OCI-LY7 (cell line): ENCODE measurements at regions not wholly inside any gene's neighbourhood (a gene's known extent, or its start where the extent isn't known, plus 50 kb on each side); places are given as distances from the start of the nearest gene placed in this dataset.

Experiments used
- EZH2phosphoT487 ChIP-seq: fragments of 200-600 bp; sonication (generic); IDR thresholded peaks from 2 replicates; pipeline ENCODE4 v1.6.1; 2018; ENCODE audit warnings: low read depth, borderline replicate concordance, mild to moderate bottlenecking, mixed run types, antibody characterized with exemption, low read length, moderate library complexity, mixed read lengths
- TF ChIP-seq, protein P1 (sequence below): fragments of 200-600 bp; sonication (generic); conservative IDR thresholded peaks from 2 replicates; pipeline ENCODE4 v1.5.1; 2014; ENCODE audit warnings: mild to moderate bottlenecking, antibody characterized with exemption, low read length, moderate library complexity, mixed read lengths

DNA sequence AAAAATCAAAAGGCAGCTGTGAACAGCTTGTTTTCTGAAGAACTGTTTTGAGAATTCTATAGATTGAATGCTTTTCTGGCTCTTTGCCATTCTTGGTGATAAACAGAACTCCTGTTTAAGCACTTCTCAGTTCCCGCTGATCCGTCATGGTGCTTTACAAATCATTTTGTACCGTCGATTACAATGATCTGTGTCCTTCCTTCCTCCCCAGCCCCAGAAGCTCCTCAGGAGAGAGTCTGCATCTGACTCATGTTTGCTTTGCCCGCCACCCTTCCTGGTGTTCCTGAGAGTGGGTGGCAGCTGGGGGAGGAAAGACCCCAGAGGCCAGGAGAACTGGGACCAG, 538.6 kb upstream of the MARCKS start:
- TF ChIP-seq, protein P1, sequence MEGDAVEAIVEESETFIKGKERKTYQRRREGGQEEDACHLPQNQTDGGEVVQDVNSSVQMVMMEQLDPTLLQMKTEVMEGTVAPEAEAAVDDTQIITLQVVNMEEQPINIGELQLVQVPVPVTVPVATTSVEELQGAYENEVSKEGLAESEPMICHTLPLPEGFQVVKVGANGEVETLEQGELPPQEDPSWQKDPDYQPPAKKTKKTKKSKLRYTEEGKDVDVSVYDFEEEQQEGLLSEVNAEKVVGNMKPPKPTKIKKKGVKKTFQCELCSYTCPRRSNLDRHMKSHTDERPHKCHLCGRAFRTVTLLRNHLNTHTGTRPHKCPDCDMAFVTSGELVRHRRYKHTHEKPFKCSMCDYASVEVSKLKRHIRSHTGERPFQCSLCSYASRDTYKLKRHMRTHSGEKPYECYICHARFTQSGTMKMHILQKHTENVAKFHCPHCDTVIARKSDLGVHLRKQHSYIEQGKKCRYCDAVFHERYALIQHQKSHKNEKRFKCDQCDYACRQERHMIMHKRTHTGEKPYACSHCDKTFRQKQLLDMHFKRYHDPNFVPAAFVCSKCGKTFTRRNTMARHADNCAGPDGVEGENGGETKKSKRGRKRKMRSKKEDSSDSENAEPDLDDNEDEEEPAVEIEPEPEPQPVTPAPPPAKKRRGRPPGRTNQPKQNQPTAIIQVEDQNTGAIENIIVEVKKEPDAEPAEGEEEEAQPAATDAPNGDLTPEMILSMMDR, result no peak
- TF ChIP-seq EZH2phosphoT487, result no peak
